NCI-H2196 treated with DMSO at 0.1 percent for 48 hours (cell line): ENCODE measurements at regions not wholly inside any gene's neighbourhood (a gene's known extent, or its start where the extent isn't known, plus 50 kb on each side); places are given as distances from the start of the nearest gene placed in this dataset.
"Not testable (repeated sequence)": the region's sequence is repeated elsewhere in the genome, so short reads cannot be mapped to it uniquely, and the experiment has no call there.

Source experiments
- DNase-seq: peaks from one replicate; lab custom pipeline; 2025; ENCODE audit not compliant: unreplicated experiment; lab: John Stamatoyannopoulos, UW

DNA sequence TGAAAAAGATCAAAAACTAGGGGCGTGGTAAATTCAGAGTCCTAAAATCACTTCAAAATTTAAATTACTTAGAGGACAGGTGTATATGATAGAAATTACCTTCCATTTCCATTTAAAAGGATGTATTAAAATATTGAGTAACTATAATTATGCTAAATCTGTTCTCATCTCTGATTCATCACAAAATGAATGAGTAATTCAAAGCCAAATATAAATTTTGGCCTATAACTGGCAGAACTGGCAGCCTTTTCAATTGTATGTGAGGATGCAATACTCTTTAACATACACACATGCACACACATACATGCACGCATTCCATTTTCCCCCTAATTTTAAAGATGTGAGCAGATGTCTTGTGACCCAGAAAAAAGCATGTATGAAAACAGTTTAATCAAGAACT lies 194.6 kb downstream of the EPM2A start:
- no peak for DNase-seq

DNA sequence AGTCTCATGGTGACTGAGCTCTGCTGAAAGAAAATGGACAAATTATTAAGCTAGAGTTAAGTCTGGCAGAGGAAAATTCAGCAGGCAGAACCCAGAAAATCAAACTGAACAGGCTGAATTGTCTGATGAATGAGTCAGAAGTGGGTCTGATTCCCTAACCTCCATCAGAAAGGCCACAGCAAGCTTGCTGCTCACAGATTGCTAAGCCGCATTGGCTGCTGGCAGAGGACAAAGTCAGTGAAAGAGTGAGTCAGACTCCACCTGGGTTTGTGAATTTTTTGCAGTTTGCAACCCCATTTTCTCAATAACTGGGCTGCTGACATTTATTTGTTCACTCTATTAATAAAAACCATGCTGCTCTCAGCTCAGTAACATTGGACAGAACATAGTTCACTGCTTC lies 191.3 kb downstream of the EPM2A start:
- no peak for DNase-seq

DNA sequence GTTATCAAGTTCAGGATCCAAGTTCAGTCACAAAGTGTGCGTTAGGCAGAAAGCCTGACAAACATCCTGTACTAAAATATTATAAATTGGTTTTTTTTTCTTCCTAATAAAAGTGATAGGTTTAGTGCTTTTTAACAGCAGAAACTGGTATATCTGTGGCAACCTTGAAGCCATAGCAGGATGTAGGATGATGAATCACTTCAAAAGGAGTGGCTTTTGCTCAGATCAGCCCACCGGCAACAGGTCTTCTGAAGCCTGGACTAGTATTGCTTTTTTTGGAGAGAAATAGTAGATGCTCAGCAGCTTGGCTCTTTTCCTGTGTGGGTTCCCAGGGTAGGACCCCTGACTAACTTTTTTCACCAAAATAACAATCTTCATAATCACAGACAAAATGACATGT lies 190.8 kb downstream of the EPM2A start:
- no peak for DNase-seq

DNA sequence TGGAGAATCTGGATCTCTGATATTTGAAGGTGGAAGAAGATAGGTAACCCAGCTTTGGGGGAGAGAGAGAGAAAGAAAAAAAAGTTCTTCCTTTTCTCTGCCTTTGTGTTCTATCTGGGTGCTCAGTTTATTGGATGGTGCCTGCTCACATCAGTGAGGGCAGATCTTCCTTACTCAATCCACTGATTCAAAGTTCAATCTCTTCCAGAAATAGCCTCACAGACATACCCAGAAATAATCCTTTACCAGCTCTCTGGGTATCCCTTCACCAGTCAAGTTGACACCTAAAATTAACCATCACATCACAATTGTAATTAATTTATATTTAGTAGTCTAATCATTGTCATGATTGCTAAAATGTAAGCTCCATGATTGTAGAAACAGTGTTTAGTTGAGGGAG lies 189.1 kb downstream of the EPM2A start:
- DNase-seq = no peak

DNA sequence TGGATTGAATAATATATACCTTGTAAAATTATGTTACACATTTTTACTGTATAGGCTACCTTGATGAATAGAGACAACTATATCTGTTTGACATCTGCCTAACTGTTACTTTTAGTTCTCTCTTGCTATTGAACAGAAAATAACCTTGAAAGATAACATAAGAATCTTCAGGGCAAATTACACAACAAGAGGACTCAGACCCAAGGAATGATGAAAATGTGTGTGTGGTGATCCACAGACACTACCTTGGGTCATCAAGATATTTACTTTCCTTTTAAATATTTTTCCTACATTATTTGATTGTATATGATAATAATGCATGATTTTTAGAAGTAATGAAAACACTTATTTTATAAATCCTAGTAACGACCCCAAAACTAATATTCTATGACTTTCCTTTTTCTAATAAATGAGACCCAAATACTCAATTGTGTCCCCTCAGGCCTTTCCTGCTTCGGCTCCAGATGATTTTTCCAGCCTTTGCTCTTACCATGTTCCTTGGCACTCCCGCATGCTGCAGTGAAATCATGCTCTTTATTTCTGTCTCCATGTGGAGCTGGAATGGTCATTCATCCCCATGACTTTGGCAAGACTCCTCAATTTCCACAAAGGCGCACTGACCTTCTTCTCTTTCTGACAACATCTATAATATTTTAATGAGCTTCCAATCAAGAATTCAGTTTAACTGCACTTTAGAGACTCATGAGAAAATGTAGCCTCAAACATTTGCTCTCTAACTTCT lies 187.6 kb downstream of the EPM2A start:
- no peak for DNase-seq

DNA sequence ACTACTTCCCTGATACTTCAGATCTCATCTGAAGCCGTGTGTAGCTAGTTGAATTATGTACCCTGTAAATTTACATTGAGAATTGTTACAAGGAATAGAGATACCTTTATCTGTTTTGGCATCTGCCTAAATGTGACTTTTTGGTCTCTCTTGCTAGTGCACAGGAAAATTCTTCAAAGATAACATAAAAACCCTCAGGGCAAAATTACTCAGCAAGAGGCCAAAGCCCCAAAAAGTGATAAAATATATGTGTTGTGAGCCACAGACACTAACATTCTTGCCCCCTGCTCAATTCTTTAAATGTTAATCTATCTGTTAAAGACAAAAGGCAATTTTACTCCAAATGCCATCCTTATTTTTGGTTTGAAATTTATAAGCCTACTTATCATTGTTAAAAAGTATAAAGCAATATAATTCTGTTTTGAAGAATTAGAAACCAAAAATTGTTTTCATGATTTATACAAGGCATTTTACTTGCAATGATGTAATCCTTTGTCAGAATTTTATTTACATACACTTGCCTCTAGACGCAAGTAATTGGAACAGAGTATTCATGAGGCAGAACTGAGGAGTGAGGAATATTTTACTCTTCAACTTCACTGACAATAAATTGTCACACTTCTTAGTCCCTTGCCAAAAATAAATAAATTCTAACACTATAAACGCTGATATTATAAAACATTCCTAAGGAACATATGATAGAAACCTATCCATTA lies 186.2 kb downstream of the EPM2A start:
- no peak for DNase-seq

DNA sequence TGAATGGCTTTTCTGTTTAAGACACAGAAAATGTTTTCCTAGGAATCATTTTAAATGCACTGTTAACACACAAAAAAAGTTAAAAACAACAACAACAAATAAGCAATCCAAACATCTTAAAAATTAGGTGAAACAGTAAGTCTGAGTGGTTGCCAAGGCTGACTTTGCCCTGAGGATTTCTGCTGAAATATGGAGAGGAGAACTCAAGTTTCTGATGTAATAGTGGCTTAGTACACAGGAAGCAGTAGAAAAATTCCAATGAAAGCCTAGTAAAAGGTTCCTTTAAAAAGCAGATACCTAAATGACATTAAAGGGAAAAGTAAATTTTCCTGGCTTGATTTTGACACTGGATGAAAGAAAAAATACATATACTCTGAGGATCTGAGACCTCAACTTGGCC lies 184.2 kb downstream of the EPM2A start:
- no peak for DNase-seq

DNA sequence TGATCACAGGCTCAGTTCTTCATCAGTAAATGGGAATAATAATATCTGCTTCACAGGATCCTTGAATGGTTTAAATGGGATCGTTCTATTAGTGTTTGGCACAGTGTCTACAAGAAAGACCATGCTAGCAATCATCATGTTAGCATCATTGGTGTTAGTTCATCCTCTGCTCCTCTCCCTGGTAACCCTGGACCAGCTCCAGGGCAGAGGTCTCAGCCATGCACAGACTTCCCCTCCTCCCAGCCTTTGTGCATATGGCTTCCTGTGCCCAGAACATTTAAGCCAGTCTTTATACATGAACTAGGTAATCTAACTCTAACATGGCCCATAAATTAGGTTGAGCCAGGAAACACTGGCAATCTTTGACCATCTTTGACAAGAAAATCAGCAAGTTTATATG lies 180.2 kb downstream of the EPM2A start:
- DNase-seq = no peak

DNA sequence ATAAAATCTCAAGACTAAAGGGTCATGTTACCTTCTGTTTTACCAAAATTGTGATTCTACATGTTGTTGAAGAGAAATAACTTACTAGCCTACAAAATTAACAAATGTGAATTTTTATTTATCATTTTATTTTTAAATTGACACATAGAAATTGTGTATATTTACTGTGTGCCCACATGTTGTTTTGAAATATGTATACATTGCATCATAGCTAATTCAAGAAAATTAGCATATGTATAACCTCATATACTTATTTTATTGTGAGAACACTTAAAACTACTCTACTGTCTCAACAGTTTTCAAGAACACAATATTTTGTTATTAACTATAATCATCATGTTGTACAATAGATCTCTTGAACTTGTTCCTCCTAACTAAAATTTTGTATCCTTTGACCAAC lies 177.8 kb downstream of the EPM2A start:
- DNase-seq = no peak

DNA sequence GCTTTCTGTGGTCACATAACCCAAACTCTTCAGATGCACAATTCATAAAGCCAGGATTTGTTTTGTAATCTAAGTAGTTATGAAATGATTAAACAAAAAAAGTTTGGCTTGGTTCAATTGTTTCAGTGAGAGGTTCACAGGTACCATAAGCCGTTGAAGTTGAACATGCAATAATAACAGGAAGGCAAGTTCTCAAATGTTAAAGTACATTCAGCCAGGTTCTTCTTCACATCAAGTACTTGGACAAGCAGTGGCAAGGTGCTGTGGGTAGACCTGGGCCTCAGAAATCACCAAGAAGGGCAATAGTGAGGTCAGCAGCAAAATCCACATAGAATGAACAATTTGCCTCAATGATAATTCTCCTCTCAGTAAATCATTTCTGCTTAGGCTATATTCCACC lies 175.5 kb downstream of the EPM2A start:
- DNase-seq = peak; percentile 10

DNA sequence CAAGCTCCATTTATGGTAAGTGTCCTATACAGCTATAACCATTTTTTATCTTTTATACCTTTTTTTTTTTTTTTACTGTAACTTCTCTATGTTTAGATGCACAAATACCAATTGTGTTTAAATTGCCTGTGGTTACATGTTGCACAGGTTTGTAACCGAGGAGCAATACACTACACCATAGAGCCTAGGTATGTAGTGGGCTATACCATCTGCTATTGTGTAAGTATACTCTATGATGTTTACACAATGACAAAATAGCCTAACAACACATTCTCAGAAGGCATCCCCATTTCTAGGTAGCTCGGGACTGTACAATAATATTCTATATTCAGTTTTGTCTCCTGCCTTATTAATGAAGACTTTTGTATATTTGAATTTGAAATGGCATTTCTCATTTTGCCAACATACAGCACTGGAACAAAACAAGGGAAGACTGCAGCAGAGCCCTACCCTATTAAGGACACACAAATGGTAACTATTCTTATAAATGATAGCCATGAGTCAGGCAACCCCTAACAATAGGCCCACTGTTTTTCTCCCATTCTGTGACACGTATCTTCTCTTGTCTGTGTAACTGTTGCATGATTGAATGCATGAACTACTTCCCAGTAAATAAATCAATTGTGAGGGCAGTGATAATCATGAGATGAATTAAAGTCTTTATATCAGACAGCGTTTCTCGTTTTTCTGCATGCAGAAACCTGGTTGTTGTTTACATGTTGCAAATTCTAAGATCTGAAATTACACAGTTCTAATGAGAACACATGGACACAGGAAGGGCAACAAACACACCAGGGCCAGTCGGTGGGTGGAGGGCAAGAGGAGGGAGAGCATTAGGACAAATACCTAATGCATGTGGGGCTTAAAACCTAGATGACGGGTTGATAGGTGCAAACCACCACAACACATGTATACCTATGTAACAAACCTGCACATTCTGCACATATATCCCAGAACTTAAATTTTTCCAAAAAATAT lies 173.9 kb downstream of the EPM2A start:
- DNase-seq = no peak

DNA sequence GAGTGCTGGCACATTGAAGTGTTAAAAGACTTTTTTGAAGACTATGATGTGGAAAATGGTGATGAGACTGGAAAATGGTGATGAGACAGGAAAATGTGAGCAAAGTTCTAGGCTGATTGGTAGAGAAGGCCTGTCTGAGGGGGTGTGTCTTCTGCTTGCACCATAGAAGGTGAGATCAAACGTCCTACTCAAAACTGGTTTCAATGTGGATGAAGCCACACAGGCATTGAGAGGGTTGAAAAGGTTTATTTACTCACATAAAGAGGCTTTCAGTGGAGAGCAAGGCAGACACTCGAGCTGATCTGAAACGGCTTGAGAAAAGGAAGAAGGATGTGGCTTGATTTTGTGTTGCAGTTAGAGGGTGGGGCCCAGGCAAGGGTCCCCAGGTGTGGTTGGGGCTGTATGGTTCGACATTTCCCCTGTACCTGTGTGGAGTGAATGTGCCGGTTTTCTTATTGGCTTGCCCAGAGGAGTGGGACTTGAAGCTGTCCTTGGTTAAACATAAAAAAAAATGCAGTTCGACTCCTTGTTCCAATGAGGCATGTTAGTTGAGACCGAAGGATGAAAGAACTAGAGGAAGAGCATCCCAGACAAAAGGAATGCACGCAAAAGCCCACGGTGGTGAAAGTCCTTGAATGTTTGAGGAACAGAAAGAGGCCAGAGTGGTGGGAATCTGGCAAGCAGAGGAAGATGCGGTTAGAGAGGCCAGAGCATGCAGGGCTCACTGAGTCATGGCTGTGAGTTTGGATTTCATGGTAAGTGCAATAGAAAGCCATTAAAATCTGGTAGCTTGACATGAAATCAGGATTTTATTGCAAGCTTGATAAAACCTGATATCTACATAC lies 172.3 kb downstream of the EPM2A start:
- DNase-seq = no peak

DNA sequence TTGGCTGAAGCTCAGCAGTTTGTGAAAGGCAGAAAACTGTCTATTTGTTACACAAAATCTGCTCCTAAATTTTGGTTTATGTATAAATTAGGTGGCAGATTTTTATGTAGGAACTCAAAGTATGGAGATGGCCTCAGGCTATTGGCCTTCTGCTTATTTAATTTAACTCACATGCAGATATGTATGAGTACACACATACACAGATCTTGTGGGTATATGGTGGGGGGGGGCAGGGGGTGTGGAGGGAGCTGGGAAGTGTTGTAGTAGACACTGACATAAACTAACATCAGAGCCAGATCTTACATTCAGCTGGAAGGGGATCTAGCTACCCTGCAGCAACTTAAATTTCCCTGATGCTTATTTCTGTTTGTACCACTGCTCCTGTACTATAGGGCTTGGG lies 170.8 kb downstream of the EPM2A start:
- DNase-seq = no peak

DNA sequence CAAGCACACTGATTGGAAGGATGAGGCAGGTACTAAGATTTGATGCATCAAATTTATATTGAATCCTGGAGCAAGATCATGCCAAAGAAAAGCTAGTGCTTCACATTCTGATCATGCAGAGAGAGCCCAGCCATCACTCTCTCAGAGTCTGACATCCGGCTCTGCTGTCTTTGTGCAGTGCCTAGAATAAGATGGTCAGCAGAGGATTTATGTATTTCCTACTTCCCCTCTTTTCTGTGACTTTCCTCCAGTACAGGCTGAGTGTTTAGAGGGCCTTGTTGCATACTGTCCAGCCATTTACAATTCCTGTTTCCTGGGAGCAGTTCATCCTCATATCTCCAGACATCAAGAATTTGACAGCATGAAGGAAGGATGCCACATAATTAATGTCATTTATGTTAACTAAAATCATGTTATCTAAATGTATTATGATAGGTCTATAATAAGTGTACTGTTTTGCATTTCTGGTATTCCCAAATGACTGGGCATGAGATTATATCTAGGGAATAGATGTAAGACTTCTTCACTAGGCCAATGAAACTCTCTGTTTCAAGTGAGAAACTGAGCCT lies 167.6 kb downstream of the EPM2A start:
- DNase-seq = no peak

DNA sequence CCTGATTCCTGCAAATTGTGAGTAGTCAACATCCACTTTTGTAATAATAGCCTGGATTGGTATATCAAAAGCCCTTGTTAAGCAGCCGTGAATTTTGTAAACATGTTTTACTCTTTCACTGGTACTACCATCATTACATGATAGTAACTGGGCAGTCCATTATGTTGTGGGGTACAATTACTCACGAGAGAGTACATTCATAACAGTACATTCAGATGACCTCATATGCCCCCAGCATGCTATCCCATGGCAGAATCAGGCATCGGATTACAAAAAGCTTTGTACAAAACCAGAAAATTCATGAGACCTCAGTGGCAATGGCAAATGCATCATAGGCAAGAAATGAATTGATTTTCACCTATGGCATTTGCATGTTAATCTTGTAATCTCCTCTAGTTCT lies 166.2 kb downstream of the EPM2A start:
- no peak for DNase-seq

DNA sequence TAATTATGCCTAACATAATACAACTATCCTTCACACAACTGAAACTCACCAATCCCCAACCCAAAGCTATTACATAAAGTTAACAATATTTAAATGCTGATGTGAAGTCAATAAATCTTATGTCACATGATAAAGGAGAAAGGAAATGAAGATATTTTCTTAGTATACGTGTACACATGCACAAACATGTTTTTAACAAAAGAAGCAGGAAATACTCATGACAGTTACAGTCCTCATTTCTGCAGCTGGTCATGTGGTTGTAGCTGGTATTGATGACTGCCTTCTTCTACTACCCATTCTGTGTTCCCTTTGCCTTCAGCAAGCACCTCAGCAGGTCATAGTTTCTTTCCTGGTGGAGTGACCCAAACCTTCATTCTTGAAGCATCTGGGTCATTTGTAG lies 165.0 kb downstream of the EPM2A start:
- not testable (repeated sequence) for DNase-seq

DNA sequence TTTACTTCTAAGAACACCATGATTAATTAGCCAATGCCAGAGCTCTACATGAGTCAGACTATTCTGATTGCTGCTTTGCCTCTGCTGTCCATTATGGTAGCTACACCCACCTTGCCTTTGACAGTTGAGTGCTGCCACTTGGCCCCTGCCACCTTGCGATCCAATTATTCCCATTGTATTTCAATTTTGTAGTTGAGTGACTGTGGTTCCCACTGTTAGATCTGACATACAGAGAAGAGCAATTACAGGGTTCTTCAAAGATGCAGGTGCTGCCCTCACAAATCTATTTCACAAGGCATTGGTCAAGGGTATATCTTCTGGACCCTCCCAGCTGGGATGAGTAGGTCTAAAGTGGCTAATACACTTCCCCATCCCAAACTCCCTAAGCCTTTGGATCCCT lies 161.1 kb downstream of the EPM2A start:
- DNase-seq = not testable (repeated sequence)
